ENCODE measurements at regions not wholly inside any gene's neighbourhood (a gene's known extent, or its start where the extent isn't known, plus 50 kb on each side); places are given as distances from the start of the nearest gene placed in this dataset.

GRCh38 chr6:43910638-43911353, 140.8 kb downstream of the VEGFA start (continued):
- TF ChIP-seq TCF12 (IDR thresholded peaks at IDR 0.05; ENCODE audit: low read depth, low read length) (no peak), ESRRA (IDR thresholded peaks at IDR 0.05; ENCODE audit: low read length) (no peak), NR2C2 (IDR thresholded peaks at IDR 0.05; ENCODE audit: borderline replicate concordance, control insufficient read depth, insufficient read length, low read depth) (no peak), NR2C1 (IDR thresholded peaks at IDR 0.05) (no peak), KDM1A (IDR thresholded peaks at IDR 0.05; ENCODE audit: borderline replicate concordance) (no peak), BCLAF1 (IDR thresholded peaks at IDR 0.05) (no peak)

- ChIA-PET RAD21 (ENCODE audit: unreplicated experiment) (no interaction called here), POLR2A (interaction anchor here (1.3 kb wide), 1 partner anchor 14 kb away, joined by 4 read pairs; no protein-coding TSS in a partner anchor), SMC1A (ENCODE audit: uncharacterized antibody, unreplicated experiment) (no interaction called here), CTCF (no interaction called here)
- intact Hi-C loops (cut with micrococcal nuclease; ENCODE audit: unreplicated experiment) (no loop called here), in situ Hi-C loops (cut with MboI) (no loop called here)
- Histone ChIP-seq H3K36me3 (ENCODE audit: control insufficient read depth in 2 of 2, insufficient read depth in 2 of 2, low read length in 1 of 2) (no peaks in the 10 kb centered on the region), H3K9me3 (replicated peaks; ENCODE audit: control insufficient read depth, insufficient read depth, low read length) (no peaks in the 10 kb centered on the region), H2AFZ (ENCODE audit: control insufficient read depth, low read depth, low read length) (no peak overlapping the region), H3K9ac (ENCODE audit: control insufficient read depth, insufficient read depth, low read length) (no peak overlapping the region), H3K79me2 (ENCODE audit: control insufficient read depth, insufficient read depth, low read length) (no peaks in the 10 kb centered on the region), H4K20me1 (ENCODE audit: control insufficient read depth, insufficient read depth) (no peaks in the 10 kb centered on the region), H3K4me2 (ENCODE audit: control insufficient read depth, insufficient read depth) (no peak overlapping the region), H3K27ac (ENCODE audit: control insufficient read depth, insufficient read depth) (no peak overlapping the region), H3K27me3 (replicated peaks in 1 of 2; ENCODE audit: control insufficient read depth in 2 of 2, insufficient read depth in 2 of 2, low read length in 1 of 2) (no peaks in the 10 kb centered on the region; a peak in 1 of 4 replicates), H3K4me1 (ENCODE audit: control insufficient read depth, insufficient read depth, low read length) (no peaks in the 10 kb centered on the region), H3K4me3 (no peak overlapping the region)
- DNase-seq (ENCODE audit: low read depth, low spot score) (no peak), ATAC-seq (no peak), FAIRE-seq (no peak)
- TF ChIP-seq ZNF207 (IDR thresholded peaks at IDR 0.05; ENCODE audit: borderline replicate concordance) (no peak), ZSCAN29 (IDR thresholded peaks at IDR 0.05) (no peak), CHD1 (IDR thresholded peaks at IDR 0.05; ENCODE audit: low read depth, low read length) (no peak), USF2 (IDR thresholded peaks at IDR 0.05; ENCODE audit: borderline replicate concordance, low read depth, low read length) (no peak)
- WGBS (ENCODE audit: insufficient coverage, insufficient replicate concordance, low lambda C conversion rate, missing lambda C conversion rate): 81% methylated on average over 1 of the region's 1 CpG
- BruUV-seq (replicated peaks): no TSS peak
Measured at GRCh38 chr6:43910149-43910637, 140.2 kb downstream of the VEGFA start.
